ENCODE measurements at regions not wholly inside any gene's neighbourhood (a gene's known extent, or its start where the extent isn't known, plus 50 kb on each side); places are given as distances from the start of the nearest gene placed in this dataset.

- TF ChIP-seq TOX (CRISPR knock-in tag; IDR thresholded peaks at IDR 0.05; ENCODE audit: borderline replicate concordance) = no peak
- TF ChIP-seq CSRNP3 (CRISPR knock-in tag; IDR thresholded peaks at IDR 0.05) = no peak
- TF ChIP-seq RARB (CRISPR knock-in tag; IDR thresholded peaks at IDR 0.05) = no peak
- TF ChIP-seq ZFP3 (CRISPR knock-in tag; IDR thresholded peaks at IDR 0.05) = no peak
- TF ChIP-seq, protein P1, sequence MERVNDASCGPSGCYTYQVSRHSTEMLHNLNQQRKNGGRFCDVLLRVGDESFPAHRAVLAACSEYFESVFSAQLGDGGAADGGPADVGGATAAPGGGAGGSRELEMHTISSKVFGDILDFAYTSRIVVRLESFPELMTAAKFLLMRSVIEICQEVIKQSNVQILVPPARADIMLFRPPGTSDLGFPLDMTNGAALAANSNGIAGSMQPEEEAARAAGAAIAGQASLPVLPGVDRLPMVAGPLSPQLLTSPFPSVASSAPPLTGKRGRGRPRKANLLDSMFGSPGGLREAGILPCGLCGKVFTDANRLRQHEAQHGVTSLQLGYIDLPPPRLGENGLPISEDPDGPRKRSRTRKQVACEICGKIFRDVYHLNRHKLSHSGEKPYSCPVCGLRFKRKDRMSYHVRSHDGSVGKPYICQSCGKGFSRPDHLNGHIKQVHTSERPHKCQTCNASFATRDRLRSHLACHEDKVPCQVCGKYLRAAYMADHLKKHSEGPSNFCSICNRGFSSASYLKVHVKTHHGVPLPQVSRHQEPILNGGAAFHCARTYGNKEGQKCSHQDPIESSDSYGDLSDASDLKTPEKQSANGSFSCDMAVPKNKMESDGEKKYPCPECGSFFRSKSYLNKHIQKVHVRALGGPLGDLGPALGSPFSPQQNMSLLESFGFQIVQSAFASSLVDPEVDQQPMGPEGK (CRISPR knock-in tag; IDR thresholded peaks at IDR 0.05; ENCODE audit: borderline replicate concordance) = no peak
These were observed 362.9 kb upstream of the FSIP2 start for GRCh38 chr2:185375731-185376130.

Data from SK-N-SH treated with all-trans-retinoic acid at 6 μM for 48 hours (cell line).